ENCODE measurements at regions not wholly inside any gene's neighbourhood (a gene's known extent, or its start where the extent isn't known, plus 50 kb on each side); places are given as distances from the start of the nearest gene placed in this dataset.

- Histone ChIP-seq H3K4me1 (ENCODE audit: control insufficient read depth, insufficient read depth, low read length) (no peaks in the 10 kb centered on the region), H2AFZ (ENCODE audit: control insufficient read depth, low read depth, low read length) (no peak overlapping the region), H3K4me2 (ENCODE audit: control insufficient read depth, insufficient read depth) (no peak overlapping the region), H3K36me3 (ENCODE audit: control insufficient read depth in 2 of 2, insufficient read depth in 2 of 2, low read length in 1 of 2) (no peaks in the 10 kb centered on the region), H3K9me3 (replicated peaks; ENCODE audit: control insufficient read depth, insufficient read depth, low read length) (no peaks in the 10 kb centered on the region), H3K79me2 (ENCODE audit: control insufficient read depth, insufficient read depth, low read length) (no peaks in the 10 kb centered on the region), H3K4me3 (no peak overlapping the region), H3K27me3 (replicated peaks in 1 of 2; ENCODE audit: control insufficient read depth in 2 of 2, insufficient read depth in 2 of 2, low read length in 1 of 2) (no peaks in the 10 kb centered on the region), H3K27ac (ENCODE audit: control insufficient read depth, insufficient read depth) (no peak overlapping the region), H3K9ac (ENCODE audit: control insufficient read depth, insufficient read depth, low read length) (no peak overlapping the region), H4K20me1 (ENCODE audit: control insufficient read depth, insufficient read depth) (no peaks in the 10 kb centered on the region)
- SMC1A ChIA-PET (ENCODE audit: uncharacterized antibody, unreplicated experiment), result no interaction called here
- TF ChIP-seq SMC3 (IDR thresholded peaks at IDR 0.05; ENCODE audit: borderline replicate concordance, low read length) (no peak), ZBTB11 (CRISPR knock-in tag; IDR thresholded peaks at IDR 0.05) (no peak)
- FAIRE-seq (no peak), DNase-seq (ENCODE audit: low read depth, low spot score) (no peak), ATAC-seq (no peak)
- BruUV-seq (replicated peaks), result no TSS peak
- RAD21 ChIA-PET (ENCODE audit: unreplicated experiment), result no interaction called here
- 16% methylated on average over 6 of the region's 6 CpGs for WGBS (ENCODE audit: insufficient coverage, insufficient replicate concordance, low lambda C conversion rate, missing lambda C conversion rate)
- POLR2A ChIA-PET, result no interaction called here
- intact Hi-C loops (cut with micrococcal nuclease; ENCODE audit: unreplicated experiment), result no loop called here
- in situ Hi-C loops (cut with MboI), result no loop called here
- CTCF ChIA-PET, result no interaction called here
These were observed 888.6 kb upstream of the NRXN1 start for GRCh38 chr2:51920509-51920908.

- no TSS peak for BruUV-seq (replicated peaks)
- no peak for TF ChIP-seq SREBF1 (IDR thresholded peaks at IDR 0.05; ENCODE audit: low read length)
- no peak for TF ChIP-seq ZNF687 (IDR thresholded peaks at IDR 0.05)
- no peak for TF ChIP-seq HDAC2 (IDR thresholded peaks at IDR 0.05)
- no peak for TF ChIP-seq BACH1 (IDR thresholded peaks at IDR 0.05; ENCODE audit: borderline replicate concordance)
- no peak for TF ChIP-seq ZNF592 (IDR thresholded peaks at IDR 0.05)
These were observed 887.5 kb upstream of the NRXN1 start for GRCh38 chr2:51919395-51919794.

More at GRCh38 chr2:51919395-51919794, 887.5 kb upstream of the NRXN1 start:
- ChIA-PET SMC1A (ENCODE audit: uncharacterized antibody, unreplicated experiment) (no interaction called here), RAD21 (ENCODE audit: unreplicated experiment) (no interaction called here), CTCF (no interaction called here), POLR2A (no interaction called here)
- Histone ChIP-seq H3K9me3 (replicated peaks; ENCODE audit: control insufficient read depth, insufficient read depth, low read length) (no peaks in the 10 kb centered on the region), H3K4me2 (ENCODE audit: control insufficient read depth, insufficient read depth) (no peak overlapping the region), H3K4me3 (no peak overlapping the region), H3K9ac (ENCODE audit: control insufficient read depth, insufficient read depth, low read length) (no peak overlapping the region), H2AFZ (ENCODE audit: control insufficient read depth, low read depth, low read length) (no peak overlapping the region), H3K27ac (ENCODE audit: control insufficient read depth, insufficient read depth) (no peak overlapping the region), H3K79me2 (ENCODE audit: control insufficient read depth, insufficient read depth, low read length) (no peaks in the 10 kb centered on the region), H3K4me1 (ENCODE audit: control insufficient read depth, insufficient read depth, low read length) (no peaks in the 10 kb centered on the region), H4K20me1 (ENCODE audit: control insufficient read depth, insufficient read depth) (no peaks in the 10 kb centered on the region), H3K27me3 (replicated peaks in 1 of 2; ENCODE audit: control insufficient read depth in 2 of 2, insufficient read depth in 2 of 2, low read length in 1 of 2) (no peaks in the 10 kb centered on the region), H3K36me3 (ENCODE audit: control insufficient read depth in 2 of 2, insufficient read depth in 2 of 2, low read length in 1 of 2) (no peaks in the 10 kb centered on the region)
- intact Hi-C loops (cut with micrococcal nuclease; ENCODE audit: unreplicated experiment), result no loop called here
- FAIRE-seq (no peak), ATAC-seq (no peak), DNase-seq (ENCODE audit: low read depth, low spot score) (no peak)
- 61% methylated on average over 1 of the region's 1 CpG for WGBS (ENCODE audit: insufficient coverage, insufficient replicate concordance, low lambda C conversion rate, missing lambda C conversion rate)
- in situ Hi-C loops (cut with MboI), result no loop called here
